GM12865 (cell line): ENCODE measurements at regions not wholly inside any gene's neighbourhood (a gene's known extent, or its start where the extent isn't known, plus 50 kb on each side); places are given as distances from the start of the nearest gene placed in this dataset.

ENCODE experiments used
- DNase-seq: peaks from one replicate; pipeline ENCODE4 v3.0.0; 2010; ENCODE audit warnings: low read depth
- H3K4me3 ChIP-seq: 2 replicates; pipeline ENCODE4 v1.5.1; 2011; ENCODE audit warnings: mild to moderate bottlenecking, low read depth, low read length, control low read depth
- CTCF ChIP-seq: IDR thresholded peaks from 2 replicates; pipeline ENCODE4 v1.5.1; 2011; ENCODE audit warnings: low read length, control low read depth, low read depth, inconsistent platforms; ENCODE audit not compliant: insufficient read depth; ENCODE audit errors: missing control alignments

GRCh38 chr5:107067395-107067794 is 603.3 kb downstream of the EFNA5 start:
- no peak overlapping the region for H3K4me3 ChIP-seq
- peak; percentile 15 for DNase-seq
- no peak for TF ChIP-seq CTCF

DNA sequence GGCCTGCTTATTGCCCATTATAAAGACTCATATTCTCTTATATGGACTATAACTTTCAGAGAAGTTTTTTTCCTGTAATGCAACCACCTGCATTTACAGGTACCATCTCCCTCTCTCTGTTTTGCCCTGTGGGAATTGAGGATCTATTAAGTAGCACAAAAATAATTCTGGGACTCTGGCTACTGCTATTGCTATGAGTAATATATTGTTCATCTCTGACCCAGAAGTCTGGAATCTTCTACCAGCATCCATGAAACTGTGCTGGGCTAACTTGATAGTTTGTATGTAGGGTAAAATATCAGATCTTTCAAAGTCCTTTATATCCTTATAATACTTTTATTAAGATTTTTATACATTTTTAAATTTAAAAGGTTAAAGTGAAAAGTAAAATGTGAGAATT is 607.2 kb downstream of the EFNA5 start:
- no peak for TF ChIP-seq CTCF
- no peak overlapping the region for H3K4me3 ChIP-seq
- DNase-seq, result no peak

DNA sequence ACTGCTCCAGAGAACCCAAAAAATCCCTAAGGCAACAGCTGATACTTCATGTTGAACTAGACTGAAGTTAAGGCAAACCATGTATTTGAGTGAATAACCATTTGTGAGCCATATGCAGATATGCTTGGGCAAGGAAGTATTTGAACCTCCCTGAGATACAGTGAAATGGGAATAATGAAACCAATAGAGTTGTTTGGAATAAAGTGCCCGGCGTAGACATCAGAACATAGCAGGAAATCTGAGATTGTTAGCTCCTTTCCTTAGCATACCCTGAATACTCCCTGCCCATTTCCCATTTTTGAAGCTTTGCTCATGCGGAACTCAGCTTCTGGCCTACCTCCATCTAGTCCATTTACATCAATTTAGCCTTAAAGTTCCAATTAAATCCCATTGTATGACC is 611.9 kb downstream of the EFNA5 start:
- DNase-seq, result no peak
- no peak overlapping the region for H3K4me3 ChIP-seq
- TF ChIP-seq CTCF, result no peak

DNA sequence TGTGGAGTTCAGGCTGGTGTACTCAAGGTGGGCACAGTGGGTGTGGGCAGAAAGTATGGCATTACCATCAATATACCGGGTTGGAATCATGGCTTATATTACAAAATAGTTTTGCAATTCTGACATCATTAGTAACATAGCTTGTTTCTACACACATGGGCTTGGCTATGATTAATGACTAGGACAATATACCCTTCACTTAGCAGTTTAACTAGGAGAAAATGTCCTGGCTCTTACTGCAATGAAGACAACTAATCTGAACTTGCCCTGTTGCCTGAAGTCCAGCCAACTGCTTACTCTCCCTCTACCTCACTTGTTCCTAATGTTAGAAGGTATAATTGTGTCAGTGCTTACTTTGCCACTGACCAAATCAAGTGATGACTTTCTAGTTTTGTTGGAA is 612.5 kb downstream of the EFNA5 start:
- no peak overlapping the region for H3K4me3 ChIP-seq
- DNase-seq, result no peak
- no peak for TF ChIP-seq CTCF

GRCh38 chr5:107056278-107056677 is 614.5 kb downstream of the EFNA5 start:
- TF ChIP-seq CTCF, result no peak
- no peak for DNase-seq
- H3K4me3 ChIP-seq, result no peak overlapping the region

DNA sequence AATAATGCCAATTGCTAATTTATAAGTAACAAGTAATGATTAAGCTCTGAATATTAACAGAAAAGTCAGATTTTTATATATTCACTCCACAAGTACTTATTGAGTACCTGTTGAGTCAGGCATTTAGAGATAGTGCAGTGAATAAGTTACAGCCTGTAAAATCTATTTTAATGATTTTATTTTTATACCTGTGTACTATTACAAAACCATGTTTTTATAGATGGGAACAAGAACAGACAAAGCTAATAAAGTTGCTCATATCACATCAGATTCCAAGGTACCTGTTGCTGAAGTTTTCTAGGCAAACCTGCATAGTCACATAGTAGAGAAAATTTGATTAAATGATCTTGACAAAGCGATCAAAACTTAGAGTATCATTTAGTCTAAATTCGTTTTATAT is 623.7 kb downstream of the EFNA5 start:
- H3K4me3 ChIP-seq, result no peak overlapping the region
- TF ChIP-seq CTCF, result no peak
- DNase-seq, result no peak

DNA sequence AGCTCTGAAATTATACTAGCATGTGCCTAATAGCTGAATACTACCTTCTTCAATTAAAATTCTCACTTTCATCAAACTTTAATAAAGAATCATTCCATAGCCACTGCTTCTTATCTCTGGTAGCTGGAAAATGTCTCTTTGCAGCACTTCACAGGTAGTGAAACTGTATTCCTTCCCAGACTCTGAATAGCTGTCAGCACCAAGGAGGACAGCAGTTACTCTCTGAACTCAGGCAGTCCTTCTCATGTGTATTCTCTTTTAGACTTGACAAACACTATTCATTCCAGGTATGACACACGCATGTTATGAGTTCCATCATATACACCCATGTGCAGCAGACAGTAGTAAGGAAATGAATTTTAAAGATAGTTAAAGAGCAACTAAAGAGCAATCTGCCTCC is 627.1 kb downstream of the EFNA5 start:
- no peak for TF ChIP-seq CTCF
- no peak for DNase-seq
- no peak overlapping the region for H3K4me3 ChIP-seq
